IMR-90 (cell line): ENCODE measurements at regions not wholly inside any gene's neighbourhood (a gene's known extent, or its start where the extent isn't known, plus 50 kb on each side); places are given as distances from the start of the nearest gene placed in this dataset.

ENCODE experiments used
- ATAC-seq: fragments of 200-7000 bp; cut with Tn5 transposase; 2 replicates; pipeline ENCODE4 v1.9.1; 2020; ENCODE audit warnings: low read depth, mild to moderate bottlenecking, moderate library complexity
- BruUV-seq: library from RNA; stranded (reverse); fragments of 400-500 nt; replicated peaks from 2 replicates; lab custom pipeline; 2021; lab: Mats Ljungman, UMichigan
- CTCF ChIA-PET: fragments of 300-600 bp; formaldehyde crosslinking; extraction: SDS; loops from one replicate; lab custom pipeline; 2021; ENCODE audit warnings: antibody characterized with exemption; lab: Yijun Ruan, JAX
- POLR2A ChIA-PET: fragments of 300-600 bp; sonication (Branson Sonifier 250); formaldehyde crosslinking; loops from one replicate; lab custom pipeline; 2022; ENCODE audit warnings: antibody characterized with exemption; ENCODE audit not compliant: unreplicated experiment; lab: Charles Lee
- DNase-seq: peaks from one replicate; pipeline ENCODE4 v3.0.0; 2013
- H2AFZ ChIP-seq: replicated peaks from 2 replicates; pipeline ENCODE3; 2013; ENCODE audit warnings: low read length, mild to moderate bottlenecking; ENCODE audit not compliant: poor library complexity
- H2AK5ac ChIP-seq: 2 replicates; pipeline ENCODE4 v1.6.1; 2013; ENCODE audit warnings: low read depth, low read length, inconsistent platforms
- H2AK9ac ChIP-seq: replicated peaks from 2 replicates; pipeline ENCODE3; 2013; ENCODE audit warnings: mild to moderate bottlenecking, low read depth, low read length, moderate library complexity; ENCODE audit not compliant: poor library complexity
- H2BK120ac ChIP-seq: 2 replicates; pipeline ENCODE4 v1.6.1; 2013; ENCODE audit warnings: low read depth, low read length, inconsistent platforms
- H2BK15ac ChIP-seq: 3 replicates; pipeline ENCODE4 v1.6.1; 2013; ENCODE audit warnings: low read depth, low read length, inconsistent platforms
- H2BK20ac ChIP-seq: 2 replicates; pipeline ENCODE4 v1.6.1; 2013; ENCODE audit warnings: low read depth, mild to moderate bottlenecking, inconsistent platforms, low read length, moderate library complexity
- H2BK5ac ChIP-seq: 2 replicates; pipeline ENCODE4 v1.6.1; 2013; ENCODE audit warnings: mild to moderate bottlenecking, low read depth, low read length, inconsistent platforms; ENCODE audit not compliant: poor library complexity, severe bottlenecking
- H3K14ac ChIP-seq: replicated peaks from 2 replicates; pipeline ENCODE4 v1.6.1; 2013; ENCODE audit warnings: low read depth, low read length, inconsistent platforms
- H3K18ac ChIP-seq: 2 replicates; pipeline ENCODE4 v1.6.1; 2013; ENCODE audit warnings: low read depth, low read length, control low read depth
- H3K23ac ChIP-seq: 2 replicates; pipeline ENCODE4 v1.6.1; 2013; ENCODE audit warnings: low read depth, low read length, inconsistent platforms
- H3K27ac ChIP-seq: 2 replicates; pipeline ENCODE4 v1.5.1; 2013; ENCODE audit warnings: mild to moderate bottlenecking, control low read depth, low read length; ENCODE audit not compliant: insufficient read depth
- H3K27me3 ChIP-seq: 2 replicates; pipeline ENCODE4 v1.6.1; 2013; ENCODE audit warnings: low read length; ENCODE audit not compliant: control insufficient read depth, insufficient read depth
- H3K36me3 ChIP-seq: 2 replicates; pipeline ENCODE4 v1.6.1; 2013; ENCODE audit warnings: low read length, mixed read lengths; ENCODE audit not compliant: control insufficient read depth, insufficient read depth
- H3K4ac ChIP-seq: 2 replicates; pipeline ENCODE4 v1.6.1; 2013; ENCODE audit warnings: low read depth, low read length, inconsistent platforms
- H3K4me1 ChIP-seq: 2 replicates; pipeline ENCODE4 v1.6.1; 2013; ENCODE audit warnings: low read length, mixed read lengths; ENCODE audit not compliant: control insufficient read depth, insufficient read depth
- H3K4me2 ChIP-seq: 2 replicates; pipeline ENCODE4 v1.6.1; 2013; ENCODE audit warnings: low read depth, mild to moderate bottlenecking, control low read depth, low read length, moderate library complexity
- H3K4me3 ChIP-seq: 2 replicates; pipeline ENCODE4 v1.5.1; 2013; ENCODE audit warnings: low read depth, mild to moderate bottlenecking, control low read depth, low read length, moderate library complexity; ENCODE audit not compliant: insufficient read depth
- H3K56ac ChIP-seq: 2 replicates; pipeline ENCODE4 v1.6.1; 2013; ENCODE audit warnings: low read length, inconsistent platforms; ENCODE audit not compliant: insufficient read depth; ENCODE audit errors: extremely low read depth
- H3K79me1 ChIP-seq, 2 experiments: 2 replicates each; pipeline ENCODE4 v1.6.1; 2013; ENCODE audit warnings: low read length in 2 of 2, inconsistent platforms in 1 of 2, low read depth in 1 of 2
- H3K9ac ChIP-seq: 2 replicates; pipeline ENCODE4 v1.6.1; 2013; ENCODE audit warnings: low read depth, low read length, control low read depth
- H3K9me1 ChIP-seq: 2 replicates; pipeline ENCODE4 v1.6.1; 2013; ENCODE audit warnings: low read length, inconsistent platforms; ENCODE audit not compliant: insufficient read depth
- H3K9me3 ChIP-seq: 2 replicates; pipeline ENCODE4 v1.6.1; 2013; ENCODE audit warnings: low read length; ENCODE audit not compliant: control insufficient read depth, insufficient read depth
- H4K20me1 ChIP-seq: 2 replicates; pipeline ENCODE4 v1.6.1; 2013; ENCODE audit warnings: low read length, inconsistent platforms; ENCODE audit not compliant: insufficient read depth
- H4K5ac ChIP-seq: 2 replicates; pipeline ENCODE4 v1.6.1; 2013; ENCODE audit warnings: mild to moderate bottlenecking, low read depth, low read length, control low read depth
- H4K8ac ChIP-seq, 2 experiments: 2 replicates each; pipeline ENCODE4 v1.6.1; 2013; ENCODE audit warnings: low read depth in 2 of 2, low read length in 2 of 2, control low read depth in 1 of 2, inconsistent platforms in 1 of 2
- H4K91ac ChIP-seq: 2 replicates; pipeline ENCODE4 v1.6.1; 2013; ENCODE audit warnings: low read depth, low read length, inconsistent platforms; ENCODE audit not compliant: insufficient read depth
- BHLHE40 ChIP-seq: fragments of 150-350 bp; IDR thresholded peaks from 2 replicates; pipeline ENCODE4 v1.6.1; 2016; ENCODE audit warnings: mild to moderate bottlenecking, low read depth, low read length
- CEBPB ChIP-seq: IDR thresholded peaks from 2 replicates; pipeline ENCODE4 v1.6.1; 2012; ENCODE audit warnings: low read depth, low read length, improper control_type of control experiment
- CTCF ChIP-seq: conservative IDR thresholded peaks from 2 replicates; pipeline ENCODE4 v1.5.1; 2012; ENCODE audit warnings: mild to moderate bottlenecking, low read depth, low read length, improper control_type of control experiment
- ELK1 ChIP-seq: fragments of 150-350 bp; IDR thresholded peaks from 2 replicates; pipeline ENCODE4 v1.6.1; 2016; ENCODE audit warnings: low read depth, mild to moderate bottlenecking, low read length, moderate library complexity, borderline replicate concordance
- FOS ChIP-seq: fragments of 150-350 bp; IDR thresholded peaks from 2 replicates; pipeline ENCODE4 v1.6.1; 2016; ENCODE audit warnings: low read depth, low read length
- MAZ ChIP-seq: IDR thresholded peaks from 2 replicates; pipeline ENCODE4 v1.6.1; 2012; ENCODE audit warnings: low read depth, mild to moderate bottlenecking, low read length, improper control_type of control experiment, moderate library complexity, borderline replicate concordance
- POLR2A ChIP-seq: IDR thresholded peaks from 2 replicates; pipeline ENCODE4 v1.6.1; 2012; ENCODE audit warnings: mild to moderate bottlenecking, low read depth, low read length
- RAD21 ChIP-seq: IDR thresholded peaks from 2 replicates; pipeline ENCODE4 v1.6.1; 2012; ENCODE audit warnings: low read length, improper control_type of control experiment
- RCOR1 ChIP-seq: IDR thresholded peaks from 2 replicates; pipeline ENCODE4 v1.6.1; 2012; ENCODE audit warnings: mild to moderate bottlenecking, low read length, improper control_type of control experiment; ENCODE audit not compliant: insufficient replicate concordance
- RFX5 ChIP-seq: IDR thresholded peaks from 2 replicates; pipeline ENCODE4 v1.8.0; 2012; ENCODE audit warnings: low read depth, mild to moderate bottlenecking, low read length, moderate library complexity
- SMC3 ChIP-seq: fragments of 150-350 bp; IDR thresholded peaks from 2 replicates; pipeline ENCODE4 v1.6.1; 2016; ENCODE audit warnings: low read depth, mild to moderate bottlenecking, antibody characterized with exemption, low read length, moderate library complexity
- USF2 ChIP-seq: fragments of 150-350 bp; IDR thresholded peaks from 2 replicates; pipeline ENCODE4 v1.6.1; 2017; ENCODE audit warnings: mild to moderate bottlenecking, antibody characterized with exemption, low read length, low read depth
- WGBS, 2 experiments: methylation state at CpG; one replicate each; pipeline versions ENCODE4 v1.1.5 to v1.1.7; 2013; ENCODE audit warnings: missing lambda C conversion rate in 2 of 2; ENCODE audit not compliant: insufficient read length in 1 of 2; ENCODE audit errors: extremely low coverage in 2 of 2; 5-methylcytosine and 5-hydroxymethylcytosine counted together
- dilution Hi-C: fragments of 300-500 bp; cut with HindIII; formaldehyde crosslinking; loops from one replicate; pipeline ENCODE4 v1.14.3; 2018; ENCODE audit warnings: low sequenced_read_pairs; ENCODE audit not compliant: unreplicated experiment
- in situ Hi-C: fragments of 300-500 bp; cut with MboI; formaldehyde crosslinking; loops from 3 replicates; pipeline ENCODE4 v1.14.3; 2019; ENCODE audit warnings: low sequenced_read_pairs, inconsistent platforms, mixed read lengths
- intact Hi-C: fragments of 100-400 bp; cut with micrococcal nuclease; formaldehyde crosslinking; loops from 2 replicates; pipeline ENCODE4 v1.10.0; 2022

GRCh38 chr2:4012197-4012596, 308.8 kb downstream of the DCDC2C start:
- Histone ChIP-seq H3K4ac (no peak overlapping the region), H2AK9ac (no peak overlapping the region), H3K27me3 (no peaks in the 10 kb centered on the region), H2BK20ac (no peak overlapping the region), H4K8ac (no peak overlapping the region), H3K18ac (no peak overlapping the region), H4K20me1 (no peaks in the 10 kb centered on the region), H3K4me3 (no peak overlapping the region), H3K4me2 (no peak overlapping the region), H3K56ac (no peak overlapping the region), H2AK5ac (no peak overlapping the region), H3K27ac (no peak overlapping the region), H4K5ac (no peak overlapping the region), H3K4me1 (no peaks in the 10 kb centered on the region), H2AFZ (no peak overlapping the region), H3K9ac (no peak overlapping the region), H2BK15ac (no peak overlapping the region), H2BK120ac (no peak overlapping the region), H4K91ac (no peak overlapping the region), H3K36me3 (no peaks in the 10 kb centered on the region), H3K79me1 (no peaks in the 10 kb centered on the region), H3K9me1 (no peaks in the 10 kb centered on the region), H2BK5ac (no peak overlapping the region), H3K9me3 (peaks cover 36% of the 10 kb centered on the region), H3K23ac (no peak overlapping the region), H3K14ac (no peak overlapping the region)
- TF ChIP-seq CTCF, result no peak
- no peak for TF ChIP-seq ELK1
- TF ChIP-seq FOS, result no peak
- TF ChIP-seq USF2, result no peak
- no peak for TF ChIP-seq POLR2A
- no peak for TF ChIP-seq SMC3
- TF ChIP-seq BHLHE40, result no peak
- no peak for TF ChIP-seq RAD21
- no peak for TF ChIP-seq RFX5
- no peak for TF ChIP-seq CEBPB
- no peak for TF ChIP-seq MAZ
- no peak for TF ChIP-seq RCOR1
- WGBS, 2 experiments, result 33% methylated on average over 1 of the region's 1 CpG; no CpG with 5 or more reads in 1 of the 2 experiments
- dilution Hi-C loops (no loop called here), in situ Hi-C loops (no loop called here), intact Hi-C loops (no loop called here)
- no peak for ATAC-seq
- ChIA-PET POLR2A (no interaction called here), CTCF (no interaction called here)
- no TSS peak for BruUV-seq
- DNase-seq, result no peak
